CD14-positive monocyte (primary cell): ENCODE measurements at regions not wholly inside any gene's neighbourhood (a gene's known extent, or its start where the extent isn't known, plus 50 kb on each side); places are given as distances from the start of the nearest gene placed in this dataset.

ENCODE experiments used
- DNase-seq, 3 donors: peaks; one replicate each; pipeline ENCODE4 v3.0.0-alpha.2; 2011 to 2022
- H2AFZ ChIP-seq: 2 replicates; pipeline ENCODE4 v1.6.0; 2012; ENCODE audit warnings: mild to moderate bottlenecking, low read depth, low read length, inconsistent platforms; ENCODE audit not compliant: insufficient read depth, poor library complexity, severe bottlenecking
- H3K27ac ChIP-seq, 2 donors: 1 replicate in 1 of 2; 2 replicates in 1 of 2; pipeline ENCODE4 v1.5.1; 2012 to 2013; ENCODE audit warnings: low read length in 2 of 2, control low read depth in 1 of 2, inconsistent platforms in 1 of 2, low read depth in 1 of 2, mild to moderate bottlenecking in 1 of 2
- H3K27me3 ChIP-seq, 2 donors: one replicate each; pipeline versions ENCODE4 v1.6.0 to v1.6.1; 2011 to 2013; ENCODE audit warnings: low read length in 2 of 2; ENCODE audit not compliant: control insufficient read depth in 2 of 2, insufficient read depth in 2 of 2
- H3K36me3 ChIP-seq, 2 donors: replicated peaks in 1 of 2; 1 replicate in 1 of 2; 2 replicates in 1 of 2; pipeline versions ENCODE4 v1.5.1 to v1.6.1; 2012 to 2013; ENCODE audit warnings: low read length in 2 of 2, control low read depth in 1 of 2, inconsistent platforms in 1 of 2, mild to moderate bottlenecking in 1 of 2; ENCODE audit not compliant: insufficient read depth in 2 of 2, control insufficient read depth in 1 of 2
- H3K4me1 ChIP-seq, 2 donors: 1 replicate in 1 of 2; 2 replicates in 1 of 2; pipeline versions ENCODE4 v1.5.1 to v1.6.1; 2012 to 2013; ENCODE audit warnings: low read length in 2 of 2, control low read depth in 1 of 2, inconsistent platforms in 1 of 2, mild to moderate bottlenecking in 1 of 2, moderate library complexity in 1 of 2; ENCODE audit not compliant: insufficient read depth in 2 of 2, control insufficient read depth in 1 of 2
- H3K4me2 ChIP-seq: replicated peaks from 2 replicates; pipeline ENCODE3; 2012; ENCODE audit warnings: low read length, moderate library complexity, mild to moderate bottlenecking; ENCODE audit not compliant: poor library complexity, severe bottlenecking; ENCODE audit errors: extremely low read depth
- H3K4me3 ChIP-seq, 3 experiments: fragments of 200-600 bp in 1 of 3; sonication (generic) in 1 of 3; replicated peaks in 1 of 3; 1 replicate in 2 of 3; 2 replicates in 1 of 3; pipeline ENCODE4 v1.5.1; 2011 to 2013; ENCODE audit warnings: low read length in 3 of 3, mild to moderate bottlenecking in 3 of 3, control low read depth in 2 of 3, low read depth in 2 of 3, inconsistent platforms in 1 of 3, moderate library complexity in 1 of 3
- H3K79me2 ChIP-seq: 2 replicates; pipeline ENCODE4 v1.6.0; 2012; ENCODE audit warnings: mild to moderate bottlenecking, control low read depth, inconsistent platforms, low read length, moderate library complexity; ENCODE audit not compliant: insufficient read depth
- H3K9ac ChIP-seq: 2 replicates; pipeline ENCODE4 v1.6.0; 2017; ENCODE audit warnings: low read length, mild to moderate bottlenecking; ENCODE audit not compliant: insufficient read depth, poor library complexity, severe bottlenecking
- H3K9me3 ChIP-seq, 2 donors: replicated peaks in 1 of 2; 1 replicate in 1 of 2; 2 replicates in 1 of 2; pipeline versions ENCODE4 v1.5.1 to v1.6.1; 2012 to 2013; ENCODE audit warnings: low read length in 2 of 2, control low read depth in 1 of 2; ENCODE audit not compliant: control insufficient read depth in 1 of 2, insufficient read depth in 1 of 2
- H4K20me1 ChIP-seq: 2 replicates; pipeline ENCODE4 v1.6.0; 2012; ENCODE audit warnings: mild to moderate bottlenecking, low read length, control low read depth, moderate library complexity; ENCODE audit not compliant: insufficient read depth
- H3K27ac Mint-ChIP-seq, 7 donors: one replicate each; pipeline ENCODE4 v1.8.0; 2020; ENCODE audit warnings: mild to moderate bottlenecking in 7 of 7, mixed read lengths in 7 of 7, moderate library complexity in 6 of 7, inconsistent platforms in 2 of 7
- H3K27me3 Mint-ChIP-seq, 3 donors: one replicate each; pipeline ENCODE4 v1.8.0; 2021 to 2022; ENCODE audit warnings: low read depth in 3 of 3, mild to moderate bottlenecking in 3 of 3, mixed read lengths in 3 of 3, moderate library complexity in 3 of 3, inconsistent platforms in 1 of 3
- H3K36me3 Mint-ChIP-seq, 2 donors: one replicate each; pipeline ENCODE4 v1.8.0; 2020; ENCODE audit warnings: mixed read lengths in 2 of 2, inconsistent platforms in 1 of 2, mild to moderate bottlenecking in 1 of 2
- H3K4me1 Mint-ChIP-seq: one replicate; pipeline ENCODE4 v1.8.0; 2020; ENCODE audit warnings: mild to moderate bottlenecking, mixed read lengths
- H3K4me3 Mint-ChIP-seq, 2 donors: one replicate each; pipeline ENCODE4 v1.8.0; 2020; ENCODE audit warnings: mild to moderate bottlenecking in 2 of 2, mixed read lengths in 2 of 2, moderate library complexity in 1 of 2
- H3K9me3 Mint-ChIP-seq, 7 donors: one replicate each; pipeline ENCODE4 v1.8.0; 2020 to 2022; ENCODE audit warnings: mixed read lengths in 7 of 7, mild to moderate bottlenecking in 6 of 7, moderate library complexity in 6 of 7, inconsistent platforms in 2 of 7
- CTCF ChIP-seq: fragments of 200-600 bp; IDR thresholded peaks from one replicate; pipeline ENCODE4 v1.8.0; 2022; ENCODE audit warnings: antibody characterized with exemption, mild to moderate bottlenecking
- WGBS: methylation state at CpG from one replicate; pipeline ENCODE4 v1.1.5; 2013; ENCODE audit warnings: missing lambda C conversion rate; ENCODE audit not compliant: insufficient coverage; 5-methylcytosine and 5-hydroxymethylcytosine counted together
- intact Hi-C, 2 donors: fragments of 100-400 bp; cut with micrococcal nuclease; formaldehyde crosslinking; loops; one replicate each; pipeline versions ENCODE4 v1.15.0 to v1.15.1; 2023

GRCh38 chrX:44435047-44435446 is 91.6 kb upstream of the EFHC2 start:
- Histone ChIP-seq H2AFZ (no peak overlapping the region), H3K27me3 (no peaks in the 10 kb centered on the region), H3K79me2 (no peaks in the 10 kb centered on the region), H3K4me2 (no peak overlapping the region), H4K20me1 (no peaks in the 10 kb centered on the region), H3K9me3 (no peaks in the 10 kb centered on the region), H3K36me3 (no peaks in the 10 kb centered on the region), H3K4me1 (no peaks in the 10 kb centered on the region), H3K9ac (no peak overlapping the region), H3K27ac (no peak overlapping the region), H3K4me3 (no peak overlapping the region)
- peaks cover 0 to 13% (median 2%) of the 10 kb centered on the region in 3 donors for H3K27me3 Mint-ChIP-seq
- peaks cover 3% of the 10 kb centered on the region for H3K4me1 Mint-ChIP-seq
- H3K4me3 Mint-ChIP-seq = no peak overlapping the region
- no peak for TF ChIP-seq CTCF
- no peak for DNase-seq
- intact Hi-C loops = no loop called here
- H3K36me3 Mint-ChIP-seq = no peaks in the 10 kb centered on the region
- H3K9me3 Mint-ChIP-seq = peaks cover 0 to 6% (median 2%) of the 10 kb centered on the region in 7 donors
- no peak overlapping the region for H3K27ac Mint-ChIP-seq

- Histone ChIP-seq H3K4me1 (no peaks in the 10 kb centered on the region), H3K36me3 (no peaks in the 10 kb centered on the region), H3K9ac (no peak overlapping the region), H3K9me3 (no peaks in the 10 kb centered on the region), H4K20me1 (no peaks in the 10 kb centered on the region), H3K27ac (no peak overlapping the region), H3K79me2 (no peaks in the 10 kb centered on the region), H2AFZ (no peak overlapping the region), H3K4me2 (no peak overlapping the region), H3K27me3 (no peaks in the 10 kb centered on the region), H3K4me3 (no peak overlapping the region)
- H3K9me3 Mint-ChIP-seq = peaks cover 0 to 7% (median 4%) of the 10 kb centered on the region in 7 donors
- peaks cover 0 to 12% (median 2%) of the 10 kb centered on the region in 3 donors for H3K27me3 Mint-ChIP-seq
- peaks cover 3% of the 10 kb centered on the region for H3K4me1 Mint-ChIP-seq
- intact Hi-C loops = no loop called here
- no peak for TF ChIP-seq CTCF
- H3K4me3 Mint-ChIP-seq = no peak overlapping the region
- no peaks in the 10 kb centered on the region for H3K36me3 Mint-ChIP-seq
- no CpG with 5 or more reads among the region's 3 CpGs for WGBS
- no peak overlapping the region for H3K27ac Mint-ChIP-seq
- no peak for DNase-seq
Measured at GRCh38 chrX:44433556-44433955, 90.1 kb upstream of the EFHC2 start.
